ENCODE measurements at regions not wholly inside any gene's neighbourhood (a gene's known extent, or its start where the extent isn't known, plus 50 kb on each side); places are given as distances from the start of the nearest gene placed in this dataset.

GRCh38 chr2:217001740-217002139, 141.9 kb upstream of the TNP1 start:
- no peak overlapping the region for H3K9ac ChIP-seq
- no peak for TF ChIP-seq Cebpa-rat (IDR thresholded peaks at IDR 0.05)

GRCh38 chr2:217000406-217000805, 140.5 kb upstream of the TNP1 start:
- Histone ChIP-seq H4K20me1 (no peaks in the 10 kb centered on the region), H3K27me3 (no peaks in the 10 kb centered on the region), H3K36me3 (no peaks in the 10 kb centered on the region), H3K9ac (no peak overlapping the region), H3K27ac (no peak overlapping the region), H3K4me1 (peaks cover 10% of the 10 kb centered on the region), H3K4me3 (no peak overlapping the region), H3K4me2 (no peak overlapping the region), H3K9me3 (no peaks in the 10 kb centered on the region)
- TF ChIP-seq Cebpa-rat (IDR thresholded peaks at IDR 0.05): no peak

More at GRCh38 chr2:217001740-217002139, 141.9 kb upstream of the TNP1 start:
- Histone ChIP-seq H4K20me1 (no peaks in the 10 kb centered on the region), H3K9me3 (no peaks in the 10 kb centered on the region), H3K4me2 (no peak overlapping the region), H3K27me3 (no peaks in the 10 kb centered on the region), H3K4me3 (no peak overlapping the region), H3K27ac (no peak overlapping the region), H3K4me1 (peaks cover 10% of the 10 kb centered on the region), H3K36me3 (no peaks in the 10 kb centered on the region)

- H3K36me3 ChIP-seq: no peaks in the 10 kb centered on the region
- H3K27ac ChIP-seq: no peak overlapping the region
- H3K4me1 ChIP-seq: peaks cover 13% of the 10 kb centered on the region; the same call in 1 of the 2 replicates
- no peak for TF ChIP-seq Cebpa-rat (IDR thresholded peaks at IDR 0.05)
- no peaks in the 10 kb centered on the region for H4K20me1 ChIP-seq
- H3K27me3 ChIP-seq: no peaks in the 10 kb centered on the region
- H3K4me2 ChIP-seq: no peak overlapping the region
- H3K9me3 ChIP-seq: no peaks in the 10 kb centered on the region
- H3K9ac ChIP-seq: no peak overlapping the region
- H3K4me3 ChIP-seq: no peak overlapping the region
Observed at GRCh38 chr2:216996279-216996845, 136.5 kb upstream of the TNP1 start.

- no peaks in the 10 kb centered on the region for H3K27me3 ChIP-seq
- no peaks in the 10 kb centered on the region for H3K9me3 ChIP-seq
- H4K20me1 ChIP-seq: no peaks in the 10 kb centered on the region
- peaks cover 13% of the 10 kb centered on the region; the same call in 1 of the 2 replicates for H3K4me1 ChIP-seq
- no peaks in the 10 kb centered on the region for H3K36me3 ChIP-seq
- no peak overlapping the region for H3K9ac ChIP-seq
- no peak overlapping the region for H3K4me2 ChIP-seq
- H3K27ac ChIP-seq: no peak overlapping the region
- H3K4me3 ChIP-seq: no peak overlapping the region
- TF ChIP-seq Cebpa-rat (IDR thresholded peaks at IDR 0.05): no peak
Observed at GRCh38 chr2:216994353-216994854, 134.5 kb upstream of the TNP1 start.

GRCh38 chr2:216992056-216992675, 132.3 kb upstream of the TNP1 start:
- TF ChIP-seq Cebpa-rat (IDR thresholded peaks at IDR 0.05): no peak
- H3K4me1 ChIP-seq: peaks cover 13% of the 10 kb centered on the region; the same call in 1 of the 2 replicates

GRCh38 chr2:216991563-216991962, 131.7 kb upstream of the TNP1 start:
- Histone ChIP-seq H3K4me2 (peak overlapping the region; percentile 13; the same call in 1 of the 2 replicates), H3K27ac (no peak overlapping the region), H3K9ac (no peak overlapping the region), H3K4me1 (peaks cover 13% of the 10 kb centered on the region; the same call in 1 of the 2 replicates), H3K27me3 (no peaks in the 10 kb centered on the region), H3K9me3 (no peaks in the 10 kb centered on the region), H3K4me3 (no peak overlapping the region), H4K20me1 (no peaks in the 10 kb centered on the region), H3K36me3 (no peaks in the 10 kb centered on the region)
- TF ChIP-seq Cebpa-rat (IDR thresholded peaks at IDR 0.05): no peak

More at GRCh38 chr2:216992056-216992675, 132.3 kb upstream of the TNP1 start:
- H3K27me3 ChIP-seq: no peaks in the 10 kb centered on the region
- no peak overlapping the region for H3K4me3 ChIP-seq
- H3K9me3 ChIP-seq: no peaks in the 10 kb centered on the region
- peak overlapping the region; percentile 13; the same call in 1 of the 2 replicates for H3K4me2 ChIP-seq
- H3K27ac ChIP-seq: no peak overlapping the region
- no peak overlapping the region for H3K9ac ChIP-seq
- H3K36me3 ChIP-seq: no peaks in the 10 kb centered on the region
- no peaks in the 10 kb centered on the region for H4K20me1 ChIP-seq

- peaks cover 13% of the 10 kb centered on the region; the same call in 1 of the 2 replicates for H3K4me1 ChIP-seq
- H3K9ac ChIP-seq: no peak overlapping the region
- no peak for TF ChIP-seq Cebpa-rat (IDR thresholded peaks at IDR 0.05)
- H4K20me1 ChIP-seq: no peaks in the 10 kb centered on the region
- H3K9me3 ChIP-seq: no peaks in the 10 kb centered on the region
- H3K36me3 ChIP-seq: no peaks in the 10 kb centered on the region
- no peaks in the 10 kb centered on the region for H3K27me3 ChIP-seq
- no peak overlapping the region for H3K4me2 ChIP-seq
- H3K4me3 ChIP-seq: no peak overlapping the region
- H3K27ac ChIP-seq: no peak overlapping the region
Observed at GRCh38 chr2:216989340-216990129, 129.7 kb upstream of the TNP1 start.

- Histone ChIP-seq H3K4me3 (no peak overlapping the region), H3K9me3 (peaks cover 9% of the 10 kb centered on the region), H3K27me3 (no peaks in the 10 kb centered on the region), H4K20me1 (no peaks in the 10 kb centered on the region), H3K36me3 (no peaks in the 10 kb centered on the region), H3K27ac (no peak overlapping the region), H3K9ac (no peak overlapping the region), H3K4me1 (peaks cover 10% of the 10 kb centered on the region; the same call in 1 of the 2 replicates), H3K4me2 (no peak overlapping the region)
- no peak for TF ChIP-seq Cebpa-rat (IDR thresholded peaks at IDR 0.05)
Observed at GRCh38 chr2:216987252-216987821, 127.5 kb upstream of the TNP1 start.

- no peak overlapping the region for H3K4me2 ChIP-seq
- no peak overlapping the region for H3K4me3 ChIP-seq
- H4K20me1 ChIP-seq: no peaks in the 10 kb centered on the region
- H3K36me3 ChIP-seq: no peaks in the 10 kb centered on the region
- peaks cover 20% of the 10 kb centered on the region for H3K9me3 ChIP-seq
- TF ChIP-seq Cebpa-rat (IDR thresholded peaks at IDR 0.05): no peak
- H3K4me1 ChIP-seq: no peaks in the 10 kb centered on the region
- no peak overlapping the region for H3K9ac ChIP-seq
- H3K27me3 ChIP-seq: no peaks in the 10 kb centered on the region
- H3K27ac ChIP-seq: no peak overlapping the region
Observed at GRCh38 chr2:216985658-216986141, 125.8 kb upstream of the TNP1 start.
